OCI-LY1 (cell line): ENCODE measurements at regions not wholly inside any gene's neighbourhood (a gene's known extent, or its start where the extent isn't known, plus 50 kb on each side); places are given as distances from the start of the nearest gene placed in this dataset.

Experiments
- H2AFZ ChIP-seq: fragments of 200-600 bp; sonication (generic), shearing (Covaris generic); 2 replicates; pipeline ENCODE4 v1.6.0; 2014; ENCODE audit warnings: antibody characterized with exemption, mild to moderate bottlenecking, low read length
- H3F3A ChIP-seq: fragments of 200-600 bp; sonication (generic), shearing (Covaris generic); 2 replicates; pipeline ENCODE4 v1.6.0; 2014; ENCODE audit warnings: mild to moderate bottlenecking, antibody characterized with exemption, low read length, moderate library complexity; ENCODE audit not compliant: insufficient read depth
- H3K27ac ChIP-seq: fragments of 200-600 bp; sonication (generic); 2 replicates; pipeline ENCODE4 v1.5.1; 2014; ENCODE audit warnings: low read length, mixed run types, mild to moderate bottlenecking, low read depth; ENCODE audit not compliant: poor library complexity, severe bottlenecking
- H3K27me3 ChIP-seq: fragments of 200-600 bp; sonication (generic); 2 replicates; pipeline ENCODE4 v1.6.0; 2014; ENCODE audit warnings: antibody characterized with exemption, mild to moderate bottlenecking, low read length, moderate library complexity; ENCODE audit not compliant: insufficient read depth
- H3K36me3 ChIP-seq: fragments of 200-600 bp; sonication (generic); 2 replicates; pipeline ENCODE4 v1.6.1; 2014; ENCODE audit warnings: mild to moderate bottlenecking, antibody characterized with exemption, low read length, moderate library complexity, mixed read lengths; ENCODE audit not compliant: insufficient read depth
- H3K4me1 ChIP-seq: fragments of 200-600 bp; sonication (generic); 2 replicates; pipeline ENCODE4 v1.5.1; 2014; ENCODE audit warnings: mild to moderate bottlenecking, low read length, moderate library complexity; ENCODE audit not compliant: insufficient read depth, severe bottlenecking
- H3K4me2 ChIP-seq: fragments of 200-600 bp; sonication (generic), shearing (Covaris generic); 2 replicates; pipeline ENCODE4 v1.6.1; 2014; ENCODE audit warnings: low read length
- H3K4me3 ChIP-seq: fragments of 200-600 bp; sonication (generic); 2 replicates; pipeline ENCODE4 v1.5.1; 2014; ENCODE audit warnings: low read length, low read depth, mild to moderate bottlenecking, mixed read lengths; ENCODE audit not compliant: poor library complexity, severe bottlenecking
- H3K79me2 ChIP-seq: fragments of 200-600 bp; shearing (Covaris generic); 2 replicates; pipeline ENCODE4 v1.6.1; 2016; ENCODE audit warnings: mixed run types, low read length, mixed read lengths; ENCODE audit not compliant: insufficient read depth
- H3K9ac ChIP-seq: fragments of 200-600 bp; sonication (generic), shearing (Covaris generic); 2 replicates; pipeline ENCODE4 v1.6.1; 2014; ENCODE audit warnings: mild to moderate bottlenecking, low read length, mixed read lengths
- H3K9me2 ChIP-seq: fragments of 200-600 bp; sonication (generic), shearing (Covaris generic); 2 replicates; pipeline ENCODE4 v1.6.1; 2014; ENCODE audit warnings: low read depth, mild to moderate bottlenecking, low read length, mixed read lengths
- H3K9me3 ChIP-seq: fragments of 200-600 bp; shearing (Covaris generic); 2 replicates; pipeline ENCODE4 v1.6.1; 2014; ENCODE audit warnings: low read length, mixed read lengths
- H4K20me1 ChIP-seq: fragments of 200-600 bp; sonication (generic), shearing (Covaris generic); 2 replicates; pipeline ENCODE4 v1.6.0; 2016; ENCODE audit warnings: mild to moderate bottlenecking, low read length; ENCODE audit not compliant: insufficient read depth
- CTCF ChIP-seq: fragments of 200-600 bp; sonication (generic), shearing (Covaris generic); IDR thresholded peaks from 2 replicates; pipeline ENCODE4 v1.5.1; 2017; ENCODE audit warnings: mild to moderate bottlenecking, antibody characterized with exemption, low read length, moderate library complexity, mixed read lengths
- EZH2 ChIP-seq: fragments of 200-600 bp; sonication (generic), shearing (Covaris generic); IDR thresholded peaks from 2 replicates; pipeline ENCODE4 v1.8.0; 2017; ENCODE audit warnings: borderline replicate concordance, mixed run types, mild to moderate bottlenecking, antibody characterized with exemption, low read length, moderate library complexity, mixed read lengths

DNA sequence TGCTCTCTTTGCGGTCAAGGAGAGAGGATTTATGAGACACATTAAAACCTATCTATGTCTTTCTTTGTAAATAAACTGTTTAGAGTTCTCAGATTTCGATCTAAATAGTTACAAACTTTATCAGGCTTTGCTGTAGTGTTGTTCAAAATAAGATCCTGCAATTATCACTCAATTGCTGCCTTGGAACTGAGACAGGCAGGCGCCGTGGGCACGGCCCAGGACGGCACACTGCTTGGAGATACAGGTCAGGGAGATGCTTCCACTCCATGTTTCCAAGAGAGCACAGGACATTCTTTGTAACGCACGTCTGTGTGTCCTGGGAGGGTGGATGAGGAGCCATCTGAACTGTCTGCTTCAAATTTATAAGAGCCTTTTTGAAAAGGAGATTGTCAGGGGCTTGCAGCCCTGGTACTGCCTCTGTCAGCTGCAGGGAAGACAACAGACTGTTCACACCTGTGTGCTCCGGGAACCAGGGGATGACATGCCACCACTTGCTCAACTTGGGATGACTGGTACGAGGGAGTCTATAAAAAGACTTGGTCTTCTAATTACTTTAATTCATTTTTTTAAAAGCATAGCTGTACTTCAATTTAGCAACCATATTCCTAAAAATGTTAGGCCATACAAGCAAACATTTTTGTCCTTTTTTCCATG is 472.9 kb upstream of the RUNX1 start:
- no peaks in the 10 kb centered on the region for H3K9me3 ChIP-seq
- no peak for TF ChIP-seq CTCF
- TF ChIP-seq EZH2, result no peak
- H3K4me2 ChIP-seq, result no peak overlapping the region
- no peak overlapping the region for H3K27ac ChIP-seq
- H3K9me2 ChIP-seq, result no peaks in the 10 kb centered on the region
- H3K79me2 ChIP-seq, result no peaks in the 10 kb centered on the region
- H3F3A ChIP-seq, result no peaks in the 10 kb centered on the region
- peaks cover 2% of the 10 kb centered on the region; the same call in 1 of the 2 replicates for H3K27me3 ChIP-seq
- no peak overlapping the region for H2AFZ ChIP-seq
- no peaks in the 10 kb centered on the region for H3K4me1 ChIP-seq
- no peak overlapping the region for H3K4me3 ChIP-seq
- no peaks in the 10 kb centered on the region for H4K20me1 ChIP-seq
- no peaks in the 10 kb centered on the region for H3K36me3 ChIP-seq
- H3K9ac ChIP-seq, result no peak overlapping the region

GRCh38 chr21:35521293-35521692 is 472.2 kb upstream of the RUNX1 start:
- no peaks in the 10 kb centered on the region for H4K20me1 ChIP-seq
- H3K4me3 ChIP-seq, result no peak overlapping the region
- TF ChIP-seq EZH2 (no peak), CTCF (no peak)
- no peak overlapping the region for H3K27ac ChIP-seq
- H3K9me2 ChIP-seq, result no peaks in the 10 kb centered on the region
- H3K4me2 ChIP-seq, result no peak overlapping the region
- no peak overlapping the region for H2AFZ ChIP-seq
- H3K4me1 ChIP-seq, result no peaks in the 10 kb centered on the region
- H3K36me3 ChIP-seq, result no peaks in the 10 kb centered on the region
- H3K9ac ChIP-seq, result no peak overlapping the region
- peaks cover 2% of the 10 kb centered on the region; the same call in 1 of the 2 replicates for H3K27me3 ChIP-seq
- no peaks in the 10 kb centered on the region for H3F3A ChIP-seq
- no peaks in the 10 kb centered on the region for H3K9me3 ChIP-seq
- H3K79me2 ChIP-seq, result no peaks in the 10 kb centered on the region

GRCh38 chr21:35520856-35521255 is 471.8 kb upstream of the RUNX1 start:
- Histone ChIP-seq H4K20me1 (no peaks in the 10 kb centered on the region), H3K9ac (no peak overlapping the region), H3K4me2 (no peak overlapping the region), H3K79me2 (no peaks in the 10 kb centered on the region), H3K27ac (no peak overlapping the region), H3K27me3 (0 out of 2 replicates have a peak, but pooled peaks cover 2% of the 10 kb centered on the region), H3K9me3 (no peaks in the 10 kb centered on the region), H3K36me3 (no peaks in the 10 kb centered on the region), H3F3A (no peaks in the 10 kb centered on the region), H3K9me2 (no peaks in the 10 kb centered on the region), H2AFZ (no peak overlapping the region), H3K4me1 (no peaks in the 10 kb centered on the region), H3K4me3 (no peak overlapping the region)
- TF ChIP-seq CTCF (no peak), EZH2 (no peak)
